ENCODE measurements at regions not wholly inside any gene's neighbourhood (a gene's known extent, or its start where the extent isn't known, plus 50 kb on each side); places are given as distances from the start of the nearest gene placed in this dataset.

- H3K27ac ChIP-seq, result no peak overlapping the region
- H3K36me3 ChIP-seq, result no peaks in the 10 kb centered on the region
- TF ChIP-seq POLR2A (IDR thresholded peaks at IDR 0.05), result no peak
- TF ChIP-seq CTCF (IDR thresholded peaks at IDR 0.05), result no peak
- TF ChIP-seq POLR2AphosphoS5 (IDR thresholded peaks at IDR 0.05), result no peak
- WGBS, result 81% methylated on average over 4 of the region's 4 CpGs
- H3K4me1 ChIP-seq (replicated peaks), result no peaks in the 10 kb centered on the region
- DNase-seq (ENCODE audit: low spot score), result no peak
- H3K4me3 ChIP-seq, result no peak overlapping the region
- H3K27me3 ChIP-seq (replicated peaks; ENCODE audit: insufficient read depth), result no peaks in the 10 kb centered on the region
- H3K9me3 ChIP-seq, result no peaks in the 10 kb centered on the region
- intact Hi-C loops (cut with DNase I), result no loop called here
These were observed 518.7 kb downstream of the TXNL1 start for GRCh38 chr18:56119681-56120080.

GRCh38 chr18:56118422-56118821, 520.0 kb downstream of the TXNL1 start:
- intact Hi-C loops (cut with DNase I), result no loop called here
- TF ChIP-seq POLR2A (IDR thresholded peaks at IDR 0.05) (no peak), CTCF (IDR thresholded peaks at IDR 0.05) (no peak), POLR2AphosphoS5 (IDR thresholded peaks at IDR 0.05) (no peak)
- no peaks in the 10 kb centered on the region for H3K9me3 ChIP-seq
- H3K4me3 ChIP-seq, result no peak overlapping the region
- no peak for DNase-seq (ENCODE audit: low spot score)
- no peak overlapping the region for H3K27ac ChIP-seq
- H3K36me3 ChIP-seq, result no peaks in the 10 kb centered on the region
- H3K4me1 ChIP-seq (replicated peaks), result no peaks in the 10 kb centered on the region
- WGBS, result 71% methylated on average over 2 of the region's 2 CpGs
- no peaks in the 10 kb centered on the region for H3K27me3 ChIP-seq (replicated peaks; ENCODE audit: insufficient read depth)

- Histone ChIP-seq H3K4me3 (no peak overlapping the region), H3K4me1 (replicated peaks) (no peaks in the 10 kb centered on the region), H3K9me3 (no peaks in the 10 kb centered on the region), H3K36me3 (no peaks in the 10 kb centered on the region), H3K27me3 (replicated peaks; ENCODE audit: insufficient read depth) (no peaks in the 10 kb centered on the region), H3K27ac (no peak overlapping the region)
- no peak for TF ChIP-seq POLR2AphosphoS5 (IDR thresholded peaks at IDR 0.05)
- TF ChIP-seq POLR2A (IDR thresholded peaks at IDR 0.05), result no peak
- TF ChIP-seq CTCF (IDR thresholded peaks at IDR 0.05), result no peak
- no peak for DNase-seq (ENCODE audit: low spot score)
- intact Hi-C loops (cut with DNase I), result no loop called here
- WGBS, result 86% methylated on average over 6 of the region's 6 CpGs
These were observed 523.0 kb downstream of the TXNL1 start for GRCh38 chr18:56115071-56116015.

DNA sequence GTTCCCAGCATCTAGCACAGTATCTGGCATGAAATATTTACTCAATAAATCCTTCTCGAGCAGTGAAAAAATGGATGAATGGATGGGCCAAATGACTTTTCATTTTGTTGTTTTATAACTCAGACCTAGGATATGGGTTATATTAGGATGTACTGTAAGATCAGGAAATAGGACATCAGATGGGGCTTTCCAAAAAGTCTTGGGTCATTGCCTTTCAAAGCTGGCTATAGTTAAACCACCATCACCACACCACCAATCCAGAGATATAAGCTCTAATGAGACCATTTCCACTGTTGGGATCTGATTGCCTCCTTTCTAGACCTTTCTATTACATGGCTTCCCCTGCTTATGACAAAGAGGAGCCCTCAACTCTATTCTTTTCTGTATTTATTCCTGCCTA, 525.0 kb upstream of the TCF4 start:
- no peaks in the 10 kb centered on the region for H3K27me3 ChIP-seq (replicated peaks; ENCODE audit: insufficient read depth)
- H3K4me1 ChIP-seq (replicated peaks), result no peaks in the 10 kb centered on the region
- no peaks in the 10 kb centered on the region for H3K9me3 ChIP-seq
- TF ChIP-seq POLR2AphosphoS5 (IDR thresholded peaks at IDR 0.05) (no peak), POLR2A (IDR thresholded peaks at IDR 0.05) (no peak), CTCF (IDR thresholded peaks at IDR 0.05) (no peak)
- 63% methylated on average over 1 of the region's 1 CpG for WGBS
- DNase-seq (ENCODE audit: low spot score), result no peak
- no peak overlapping the region for H3K4me3 ChIP-seq
- H3K27ac ChIP-seq, result no peak overlapping the region
- H3K36me3 ChIP-seq, result no peaks in the 10 kb centered on the region
- intact Hi-C loops (cut with DNase I), result no loop called here

All from prostate gland (tissue), 2 donors.